ENCODE measurements at regions not wholly inside any gene's neighbourhood (a gene's known extent, or its start where the extent isn't known, plus 50 kb on each side); places are given as distances from the start of the nearest gene placed in this dataset.

DNA sequence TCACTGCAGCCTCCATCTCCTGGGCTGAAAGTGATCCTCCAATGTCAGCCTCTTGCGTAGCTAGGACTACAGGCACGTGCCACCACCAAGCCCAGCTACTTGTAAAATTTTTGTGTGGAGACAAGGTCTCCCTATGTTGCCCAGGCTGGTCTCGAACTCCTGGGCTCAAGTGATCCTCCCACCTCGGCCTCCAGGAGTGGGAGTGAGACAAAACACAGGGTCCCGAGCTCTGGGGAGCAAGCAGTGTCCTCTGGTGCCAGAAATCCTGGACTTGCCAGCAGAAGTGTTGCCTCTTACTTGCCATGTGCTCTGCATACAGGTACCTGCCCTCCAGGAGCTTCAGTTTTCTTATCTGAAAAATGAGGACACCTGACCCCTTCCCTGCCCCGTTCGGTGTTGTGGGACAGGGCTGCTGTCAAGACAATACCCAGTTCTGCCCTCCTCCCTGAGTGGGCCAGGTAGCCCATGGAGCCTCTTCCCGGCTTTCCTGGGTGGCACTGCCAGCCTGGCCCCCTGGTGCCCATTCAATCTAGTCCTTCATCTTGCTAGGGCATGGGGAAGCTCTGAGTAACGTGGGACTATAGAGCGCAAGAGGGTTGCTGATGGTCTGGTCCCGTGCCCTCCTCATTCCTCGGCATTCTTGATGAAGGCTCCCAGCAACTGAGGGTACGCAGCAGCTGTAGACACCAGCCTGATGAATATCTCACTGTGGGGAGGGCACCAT is 164.6 kb downstream of the GOLGA6L4 start:
- TF ChIP-seq, protein P1, sequence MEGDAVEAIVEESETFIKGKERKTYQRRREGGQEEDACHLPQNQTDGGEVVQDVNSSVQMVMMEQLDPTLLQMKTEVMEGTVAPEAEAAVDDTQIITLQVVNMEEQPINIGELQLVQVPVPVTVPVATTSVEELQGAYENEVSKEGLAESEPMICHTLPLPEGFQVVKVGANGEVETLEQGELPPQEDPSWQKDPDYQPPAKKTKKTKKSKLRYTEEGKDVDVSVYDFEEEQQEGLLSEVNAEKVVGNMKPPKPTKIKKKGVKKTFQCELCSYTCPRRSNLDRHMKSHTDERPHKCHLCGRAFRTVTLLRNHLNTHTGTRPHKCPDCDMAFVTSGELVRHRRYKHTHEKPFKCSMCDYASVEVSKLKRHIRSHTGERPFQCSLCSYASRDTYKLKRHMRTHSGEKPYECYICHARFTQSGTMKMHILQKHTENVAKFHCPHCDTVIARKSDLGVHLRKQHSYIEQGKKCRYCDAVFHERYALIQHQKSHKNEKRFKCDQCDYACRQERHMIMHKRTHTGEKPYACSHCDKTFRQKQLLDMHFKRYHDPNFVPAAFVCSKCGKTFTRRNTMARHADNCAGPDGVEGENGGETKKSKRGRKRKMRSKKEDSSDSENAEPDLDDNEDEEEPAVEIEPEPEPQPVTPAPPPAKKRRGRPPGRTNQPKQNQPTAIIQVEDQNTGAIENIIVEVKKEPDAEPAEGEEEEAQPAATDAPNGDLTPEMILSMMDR (IDR thresholded peaks at IDR 0.05) = no peak
- TF ChIP-seq, protein P2, sequence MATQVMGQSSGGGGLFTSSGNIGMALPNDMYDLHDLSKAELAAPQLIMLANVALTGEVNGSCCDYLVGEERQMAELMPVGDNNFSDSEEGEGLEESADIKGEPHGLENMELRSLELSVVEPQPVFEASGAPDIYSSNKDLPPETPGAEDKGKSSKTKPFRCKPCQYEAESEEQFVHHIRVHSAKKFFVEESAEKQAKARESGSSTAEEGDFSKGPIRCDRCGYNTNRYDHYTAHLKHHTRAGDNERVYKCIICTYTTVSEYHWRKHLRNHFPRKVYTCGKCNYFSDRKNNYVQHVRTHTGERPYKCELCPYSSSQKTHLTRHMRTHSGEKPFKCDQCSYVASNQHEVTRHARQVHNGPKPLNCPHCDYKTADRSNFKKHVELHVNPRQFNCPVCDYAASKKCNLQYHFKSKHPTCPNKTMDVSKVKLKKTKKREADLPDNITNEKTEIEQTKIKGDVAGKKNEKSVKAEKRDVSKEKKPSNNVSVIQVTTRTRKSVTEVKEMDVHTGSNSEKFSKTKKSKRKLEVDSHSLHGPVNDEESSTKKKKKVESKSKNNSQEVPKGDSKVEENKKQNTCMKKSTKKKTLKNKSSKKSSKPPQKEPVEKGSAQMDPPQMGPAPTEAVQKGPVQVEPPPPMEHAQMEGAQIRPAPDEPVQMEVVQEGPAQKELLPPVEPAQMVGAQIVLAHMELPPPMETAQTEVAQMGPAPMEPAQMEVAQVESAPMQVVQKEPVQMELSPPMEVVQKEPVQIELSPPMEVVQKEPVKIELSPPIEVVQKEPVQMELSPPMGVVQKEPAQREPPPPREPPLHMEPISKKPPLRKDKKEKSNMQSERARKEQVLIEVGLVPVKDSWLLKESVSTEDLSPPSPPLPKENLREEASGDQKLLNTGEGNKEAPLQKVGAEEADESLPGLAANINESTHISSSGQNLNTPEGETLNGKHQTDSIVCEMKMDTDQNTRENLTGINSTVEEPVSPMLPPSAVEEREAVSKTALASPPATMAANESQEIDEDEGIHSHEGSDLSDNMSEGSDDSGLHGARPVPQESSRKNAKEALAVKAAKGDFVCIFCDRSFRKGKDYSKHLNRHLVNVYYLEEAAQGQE (IDR thresholded peaks at IDR 0.05; ENCODE audit: insufficient read depth in 1 of 2, low read depth in 2 of 2, low read length in 1 of 2) = no peak
- TF ChIP-seq POLR2AphosphoS5 (IDR thresholded peaks at IDR 0.05; ENCODE audit: low read depth, low read length) (no peak), TCF7L2 (IDR thresholded peaks at IDR 0.05; ENCODE audit: low read depth, low read length) (no peak)
